GM23248 (cell line): ENCODE measurements at regions not wholly inside any gene's neighbourhood (a gene's known extent, or its start where the extent isn't known, plus 50 kb on each side); places are given as distances from the start of the nearest gene placed in this dataset.

ENCODE experiments used
- DNase-seq: peaks from one replicate; pipeline ENCODE4 v3.0.0-alpha.2; 2015
- H2AFZ ChIP-seq: fragments of 200-600 bp; sonication (generic); 2 replicates; pipeline ENCODE4 v1.6.1; 2016; ENCODE audit warnings: antibody characterized with exemption
- H3F3A ChIP-seq: fragments of 200-600 bp; sonication (generic); 2 replicates; pipeline ENCODE4 v1.6.1; 2016; ENCODE audit warnings: mild to moderate bottlenecking, antibody characterized with exemption, mixed run types; ENCODE audit not compliant: insufficient read depth
- H3K27ac ChIP-seq: fragments of 200-600 bp; sonication (generic); 2 replicates; pipeline ENCODE4 v1.5.1; 2016; ENCODE audit warnings: mild to moderate bottlenecking
- H3K27me3 ChIP-seq: fragments of 200-600 bp; sonication (generic); replicated peaks from 2 replicates; pipeline ENCODE4 v1.6.1; 2016; ENCODE audit warnings: mild to moderate bottlenecking; ENCODE audit not compliant: insufficient read depth
- H3K36me3 ChIP-seq: fragments of 200-600 bp; sonication (generic); 2 replicates; pipeline ENCODE4 v1.6.1; 2016; ENCODE audit warnings: low read depth, mild to moderate bottlenecking
- H3K4me1 ChIP-seq: fragments of 200-600 bp; sonication (generic); 2 replicates; pipeline ENCODE4 v1.6.1; 2016; ENCODE audit warnings: mild to moderate bottlenecking; ENCODE audit not compliant: insufficient read depth
- H3K4me2 ChIP-seq: fragments of 200-600 bp; sonication (generic); one replicate; pipeline ENCODE4 v1.6.1; 2016; ENCODE audit warnings: mild to moderate bottlenecking; ENCODE audit not compliant: unreplicated experiment
- H3K4me3 ChIP-seq: fragments of 200-600 bp; sonication (generic); 2 replicates; pipeline ENCODE4 v1.5.1; 2016; ENCODE audit warnings: mild to moderate bottlenecking
- H3K79me2 ChIP-seq: fragments of 200-600 bp; sonication (generic); 2 replicates; pipeline ENCODE4 v1.6.1; 2016; ENCODE audit warnings: mild to moderate bottlenecking; ENCODE audit not compliant: insufficient read depth
- H3K9ac ChIP-seq: fragments of 200-600 bp; sonication (generic); 2 replicates; pipeline ENCODE4 v1.6.1; 2016; ENCODE audit warnings: mild to moderate bottlenecking
- H3K9me2 ChIP-seq: fragments of 200-600 bp; sonication (generic); 2 replicates; pipeline ENCODE4 v1.6.1; 2016; ENCODE audit warnings: mixed run types, mild to moderate bottlenecking, moderate library complexity; ENCODE audit not compliant: insufficient read depth
- H3K9me3 ChIP-seq: fragments of 200-600 bp; sonication (generic); one replicate; pipeline ENCODE4 v1.6.1; 2017; ENCODE audit warnings: low read depth
- H4K20me1 ChIP-seq: fragments of 200-600 bp; sonication (generic); 2 replicates; pipeline ENCODE4 v1.6.0; 2016; ENCODE audit not compliant: insufficient read depth
- EZH2 ChIP-seq: fragments of 200-600 bp; sonication (generic); IDR thresholded peaks from 2 replicates; pipeline ENCODE4 v1.6.1; 2018; ENCODE audit warnings: antibody characterized with exemption, mild to moderate bottlenecking; ENCODE audit not compliant: insufficient read depth, poor library complexity, severe bottlenecking
- EZH2phosphoT487 ChIP-seq: fragments of 200-600 bp; sonication (generic); IDR thresholded peaks from 2 replicates; pipeline ENCODE4 v1.6.1; 2018; ENCODE audit warnings: antibody characterized with exemption, moderate library complexity, mild to moderate bottlenecking, low read depth; ENCODE audit not compliant: insufficient read depth
- WGBS, 2 experiments: methylation state at CpG; one replicate each; pipeline ENCODE4 v1.1.6; 2015 to 2017; ENCODE audit warnings: low lambda C conversion rate in 2 of 2, low coverage in 1 of 2; ENCODE audit errors: missing lambda C conversion rate in 2 of 2; 5-methylcytosine and 5-hydroxymethylcytosine counted together
- in situ Hi-C: fragments of 300-500 bp; cut with MboI; formaldehyde crosslinking; loops from 2 replicates; pipeline ENCODE4 v1.15.0; 2020

- 12 to 15% methylated on average over 2 of the region's 2 CpGs for WGBS, 2 experiments
- Histone ChIP-seq H2AFZ (no peak overlapping the region), H3K27me3 (no peaks in the 10 kb centered on the region), H3K4me2 (no peak overlapping the region), H3K9me3 (no peaks in the 10 kb centered on the region), H3K9ac (no peak overlapping the region), H4K20me1 (no peaks in the 10 kb centered on the region), H3K79me2 (no peaks in the 10 kb centered on the region), H3K27ac (no peak overlapping the region), H3K4me3 (no peak overlapping the region), H3K4me1 (no peaks in the 10 kb centered on the region), H3F3A (no peaks in the 10 kb centered on the region), H3K36me3 (no peaks in the 10 kb centered on the region), H3K9me2 (no peaks in the 10 kb centered on the region)
- in situ Hi-C loops: no loop called here
- TF ChIP-seq EZH2: no peak
- no peak for TF ChIP-seq EZH2phosphoT487
- no peak for DNase-seq
Measured at GRCh38 chr4:96497621-96498020, 657.7 kb downstream of the PDHA2 start.

GRCh38 chr4:96504386-96504785 is 664.5 kb downstream of the PDHA2 start:
- in situ Hi-C loops: no loop called here
- no peak for DNase-seq
- 17 to 26% methylated on average over 5 of the region's 5 CpGs for WGBS, 2 experiments

GRCh38 chr4:96509039-96509741 is 669.3 kb downstream of the PDHA2 start:
- no peaks in the 10 kb centered on the region for H3K9me3 ChIP-seq
- in situ Hi-C loops: no loop called here
- DNase-seq: no peak
- H3K9me2 ChIP-seq: no peaks in the 10 kb centered on the region
- H3K36me3 ChIP-seq: no peaks in the 10 kb centered on the region
- H3K4me2 ChIP-seq: no peak overlapping the region
- H3K4me3 ChIP-seq: no peak overlapping the region
- H4K20me1 ChIP-seq: no peaks in the 10 kb centered on the region
- H2AFZ ChIP-seq: no peak overlapping the region
- no peaks in the 10 kb centered on the region for H3K27me3 ChIP-seq
- no peak overlapping the region for H3K9ac ChIP-seq
- no peak for TF ChIP-seq EZH2
- no peak for TF ChIP-seq EZH2phosphoT487
- H3F3A ChIP-seq: no peaks in the 10 kb centered on the region
- no peak overlapping the region for H3K27ac ChIP-seq
- H3K79me2 ChIP-seq: no peaks in the 10 kb centered on the region
- H3K4me1 ChIP-seq: no peaks in the 10 kb centered on the region
- 0 to 6% methylated on average over 2 of the region's 2 CpGs for WGBS, 2 experiments

More at GRCh38 chr4:96504386-96504785, 664.5 kb downstream of the PDHA2 start:
- Histone ChIP-seq H2AFZ (no peak overlapping the region), H3K9me3 (no peaks in the 10 kb centered on the region), H3K79me2 (no peaks in the 10 kb centered on the region), H3K4me3 (no peak overlapping the region), H3F3A (no peaks in the 10 kb centered on the region), H3K36me3 (no peaks in the 10 kb centered on the region), H3K27me3 (no peaks in the 10 kb centered on the region), H4K20me1 (no peaks in the 10 kb centered on the region), H3K4me2 (no peak overlapping the region), H3K4me1 (no peaks in the 10 kb centered on the region), H3K9me2 (no peaks in the 10 kb centered on the region), H3K9ac (no peak overlapping the region), H3K27ac (no peak overlapping the region)
- no peak for TF ChIP-seq EZH2
- no peak for TF ChIP-seq EZH2phosphoT487

- WGBS, 2 experiments: 9 to 10% methylated on average over 1 of the region's 1 CpG
- in situ Hi-C loops: no loop called here
- DNase-seq: no peak
Measured at GRCh38 chr4:96519291-96519690, 679.4 kb downstream of the PDHA2 start.

More at GRCh38 chr4:96519291-96519690, 679.4 kb downstream of the PDHA2 start:
- H3K4me1 ChIP-seq: no peaks in the 10 kb centered on the region
- no peaks in the 10 kb centered on the region for H4K20me1 ChIP-seq
- H3K79me2 ChIP-seq: no peaks in the 10 kb centered on the region
- no peak overlapping the region for H3K4me3 ChIP-seq
- no peak overlapping the region for H3K4me2 ChIP-seq
- H3F3A ChIP-seq: no peaks in the 10 kb centered on the region
- no peaks in the 10 kb centered on the region for H3K27me3 ChIP-seq
- no peak overlapping the region for H2AFZ ChIP-seq
- no peak for TF ChIP-seq EZH2phosphoT487
- TF ChIP-seq EZH2: no peak
- H3K27ac ChIP-seq: no peak overlapping the region
- peaks cover 3% of the 10 kb centered on the region for H3K9me3 ChIP-seq
- H3K9me2 ChIP-seq: no peaks in the 10 kb centered on the region
- H3K9ac ChIP-seq: no peak overlapping the region
- H3K36me3 ChIP-seq: no peaks in the 10 kb centered on the region
